ENCODE measurements at regions not wholly inside any gene's neighbourhood (a gene's known extent, or its start where the extent isn't known, plus 50 kb on each side); places are given as distances from the start of the nearest gene placed in this dataset.
"Not testable (repeated sequence)": the region's sequence is repeated elsewhere in the genome, so short reads cannot be mapped to it uniquely, and the experiment has no call there.

DNA sequence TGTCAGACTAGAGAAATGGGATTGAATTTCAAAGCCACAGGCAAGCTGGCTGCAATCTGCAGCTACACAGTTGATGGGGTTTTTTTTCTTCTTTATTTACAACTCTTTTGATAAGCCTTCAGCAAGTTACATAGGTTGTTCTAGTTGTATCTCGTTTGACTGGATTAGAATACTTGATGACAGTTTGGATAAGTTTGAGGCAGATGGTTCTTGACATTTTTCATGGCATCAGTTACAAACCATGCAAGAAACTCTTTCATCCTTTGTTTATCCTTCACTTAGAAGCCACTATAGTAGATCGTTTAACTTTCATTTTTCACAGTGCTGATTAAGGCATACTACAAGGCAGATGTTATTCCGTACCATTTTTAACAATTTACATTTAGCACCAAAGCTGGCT, 238.9 kb downstream of the TOX3 start:
- no peak for DNase-seq

DNA sequence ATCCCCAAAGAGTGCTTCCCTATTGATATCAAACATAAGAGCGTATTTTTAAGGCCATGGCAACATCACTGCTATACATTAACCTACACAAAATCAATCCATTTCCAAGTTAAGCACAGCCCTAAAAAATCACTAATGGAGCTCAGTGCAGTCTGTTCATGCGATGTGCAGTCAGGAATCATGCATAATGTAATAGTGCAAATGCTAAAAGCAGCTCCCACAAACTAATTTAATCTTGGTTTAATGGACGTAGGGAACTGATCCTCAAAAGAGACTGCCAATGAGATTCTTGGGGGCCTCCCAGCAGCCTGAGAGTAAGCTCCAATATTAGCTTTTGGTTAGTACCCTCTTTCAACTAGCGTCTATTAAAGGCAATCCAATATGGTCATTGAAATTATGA, 245.9 kb downstream of the TOX3 start:
- no peak for DNase-seq

DNA sequence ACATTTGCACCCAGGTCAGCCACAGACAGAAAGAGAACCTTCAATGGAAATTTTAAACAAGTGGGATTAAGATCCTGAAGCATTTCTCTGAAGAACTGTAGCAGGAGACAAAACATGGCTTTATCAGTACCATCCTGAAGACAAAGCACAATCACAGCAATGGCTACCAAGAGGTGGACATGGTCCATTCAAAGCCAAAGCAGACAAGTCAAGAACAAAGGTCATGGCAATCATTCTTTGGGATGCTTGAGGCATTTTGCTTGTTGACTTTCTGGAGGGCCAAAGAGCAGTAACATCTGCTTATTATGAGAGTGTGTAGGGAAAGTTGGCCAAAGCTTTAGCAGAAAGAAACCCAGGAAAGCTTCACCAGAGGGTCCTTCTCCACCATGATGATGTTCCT, 248.2 kb downstream of the TOX3 start:
- DNase-seq, result no peak

DNA sequence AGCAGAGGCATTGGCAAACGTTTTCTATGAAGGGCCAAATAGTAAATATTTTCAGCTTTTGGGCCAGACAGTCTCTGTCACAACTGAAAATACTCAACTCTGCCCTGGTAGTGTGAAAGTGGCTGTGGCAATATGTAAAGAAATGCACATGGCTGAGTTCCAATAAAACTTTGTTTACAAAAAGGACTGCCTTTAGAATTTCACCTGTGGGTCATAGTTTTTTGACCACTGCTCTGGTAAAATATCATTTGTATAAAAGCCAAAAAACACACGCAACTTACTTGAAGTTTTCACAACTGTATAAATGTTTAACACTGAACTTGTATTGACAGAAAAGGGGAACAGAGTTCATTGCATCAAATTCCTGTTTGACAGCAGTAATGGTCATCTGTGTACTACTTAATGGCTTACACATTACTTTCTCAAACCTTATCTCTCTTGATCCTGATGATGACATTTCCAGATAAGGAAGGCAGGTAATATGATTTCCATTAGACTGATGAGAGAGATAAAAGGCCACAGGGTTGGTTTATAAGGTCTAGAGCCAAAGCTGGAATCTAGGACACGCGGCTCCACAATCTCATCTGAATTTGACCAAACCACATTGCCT, 250.1 kb downstream of the TOX3 start:
- DNase-seq, result not testable (repeated sequence)

DNA sequence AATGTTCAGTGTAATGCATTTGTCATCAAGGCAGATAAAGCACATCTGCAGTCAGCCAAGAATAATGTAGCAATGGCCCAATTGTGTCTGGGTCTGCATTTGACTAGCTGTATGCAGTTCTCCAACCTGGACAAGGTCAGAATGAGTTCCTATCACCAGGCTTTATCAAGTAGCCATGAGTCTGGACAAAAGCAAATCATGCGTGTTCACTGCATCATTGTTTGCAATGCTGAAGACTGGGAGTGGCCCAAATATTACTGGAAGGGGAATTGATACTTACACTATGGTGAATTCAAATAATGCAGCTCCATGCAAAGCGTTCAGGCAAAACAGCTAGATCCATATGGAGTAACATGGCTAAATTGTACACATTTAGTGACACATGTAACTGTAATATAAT, 250.9 kb downstream of the TOX3 start:
- DNase-seq, result no peak

DNA sequence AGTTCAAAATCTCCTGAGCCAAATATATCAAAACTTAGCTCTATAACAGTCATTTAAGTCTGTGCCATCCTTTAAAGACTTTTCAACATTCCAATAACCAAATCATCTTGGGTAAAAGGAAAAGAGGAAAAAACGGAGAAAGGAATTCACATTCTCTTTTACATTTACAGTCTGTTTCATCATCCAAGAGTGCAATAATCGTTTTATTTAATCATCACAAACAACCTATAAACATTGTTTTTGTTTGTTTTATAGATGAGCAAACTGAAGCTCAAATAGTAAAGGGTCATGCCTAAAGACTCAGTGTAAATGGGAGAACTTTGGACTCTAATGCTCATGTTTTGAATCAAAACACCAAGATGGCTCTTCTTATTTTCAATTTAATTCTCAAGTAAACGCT, 252.3 kb downstream of the TOX3 start:
- no peak for DNase-seq

DNA sequence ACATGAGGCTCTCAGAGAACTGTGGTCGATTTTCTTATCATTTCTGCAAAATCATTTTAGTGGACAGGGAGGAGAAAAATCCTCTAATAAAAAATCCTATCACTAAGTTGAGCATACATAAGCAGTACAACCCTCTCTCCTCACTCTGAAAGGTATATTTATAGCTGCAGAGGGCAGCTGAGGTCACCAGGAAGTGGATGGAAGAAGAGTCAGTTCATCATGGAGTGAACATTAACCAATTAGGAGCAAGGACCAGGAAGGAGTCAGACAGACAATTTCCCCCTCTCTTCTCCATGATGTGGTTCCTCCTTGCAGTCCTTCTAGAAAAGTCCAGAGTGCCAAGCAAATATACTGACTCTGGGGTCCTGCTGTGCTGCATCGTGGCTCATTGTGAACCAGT, 253.7 kb downstream of the TOX3 start:
- no peak for DNase-seq

DNA sequence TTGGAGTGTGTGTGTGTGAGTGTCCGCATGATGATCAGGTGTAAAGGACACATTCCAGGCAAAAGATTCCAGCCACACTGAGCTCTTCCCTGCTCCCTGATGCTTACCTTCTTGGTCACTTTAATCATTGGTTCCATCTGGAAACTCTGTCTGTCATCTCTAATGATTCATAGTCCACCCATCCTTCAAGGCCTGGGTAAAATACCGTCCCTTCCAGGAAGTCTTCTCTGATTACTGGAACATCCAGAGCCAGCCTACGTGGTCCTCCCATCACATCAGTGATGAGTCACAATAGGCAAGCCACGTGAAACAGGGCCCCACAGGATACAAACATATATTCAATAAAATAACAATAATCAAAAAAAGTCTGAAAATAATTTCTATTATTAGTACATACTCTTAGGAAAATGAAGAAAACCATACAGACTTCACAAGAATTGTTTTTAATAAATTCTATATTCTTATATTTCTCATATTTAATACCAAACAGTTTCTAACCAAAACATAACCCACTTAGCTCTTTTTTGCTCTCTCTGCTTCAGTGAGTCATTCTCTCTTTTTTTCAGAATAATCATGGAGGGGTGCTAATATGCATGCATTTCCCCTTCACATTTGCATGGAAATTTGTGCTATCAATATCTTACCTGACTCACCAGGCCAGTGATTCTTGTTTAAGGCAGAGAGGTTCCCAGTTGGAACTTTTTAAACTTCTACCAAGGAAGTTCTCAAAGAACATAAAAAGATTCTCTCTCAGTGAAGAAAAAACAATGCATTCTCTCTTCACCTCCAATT, 263.2 kb downstream of the TOX3 start:
- no peak for DNase-seq

DNA sequence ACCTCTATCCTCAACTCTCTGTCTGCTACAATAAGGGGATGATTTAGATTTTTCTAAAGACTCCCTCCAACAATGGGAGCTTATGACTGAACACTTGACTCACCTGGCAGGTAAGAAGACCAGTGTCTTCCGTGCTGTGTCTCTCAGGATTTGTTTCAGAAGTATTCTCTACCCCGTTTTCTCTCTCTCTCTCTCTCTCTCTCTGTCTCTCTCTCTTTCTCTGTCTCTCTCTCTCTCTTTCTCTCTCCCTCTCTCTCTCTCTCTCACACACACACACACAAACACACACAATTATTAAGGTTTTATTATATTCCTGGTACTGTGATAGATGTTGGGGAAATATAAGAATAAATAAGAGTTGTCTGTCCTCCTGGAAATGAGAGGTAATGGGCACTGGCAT, 263.9 kb downstream of the TOX3 start:
- DNase-seq, result no peak

DNA sequence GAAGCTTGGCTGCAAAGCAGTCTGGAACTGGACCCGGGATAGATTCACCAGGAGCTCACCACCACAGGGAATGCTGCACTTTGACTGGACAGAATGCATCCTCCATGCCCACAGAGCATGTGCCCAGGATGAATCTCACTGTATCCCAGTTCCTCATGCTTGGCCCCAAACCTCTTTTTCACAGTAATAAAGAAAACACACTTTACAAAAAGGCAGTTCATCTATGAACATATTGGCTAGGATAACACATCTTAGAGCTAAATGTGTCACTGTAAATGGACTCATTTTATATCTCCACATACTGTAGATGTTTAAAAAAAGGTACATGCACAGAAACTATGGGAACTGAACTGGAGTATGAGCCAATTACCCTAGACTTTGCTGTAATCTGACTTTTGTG, 266.9 kb downstream of the TOX3 start:
- no peak for DNase-seq

DNA sequence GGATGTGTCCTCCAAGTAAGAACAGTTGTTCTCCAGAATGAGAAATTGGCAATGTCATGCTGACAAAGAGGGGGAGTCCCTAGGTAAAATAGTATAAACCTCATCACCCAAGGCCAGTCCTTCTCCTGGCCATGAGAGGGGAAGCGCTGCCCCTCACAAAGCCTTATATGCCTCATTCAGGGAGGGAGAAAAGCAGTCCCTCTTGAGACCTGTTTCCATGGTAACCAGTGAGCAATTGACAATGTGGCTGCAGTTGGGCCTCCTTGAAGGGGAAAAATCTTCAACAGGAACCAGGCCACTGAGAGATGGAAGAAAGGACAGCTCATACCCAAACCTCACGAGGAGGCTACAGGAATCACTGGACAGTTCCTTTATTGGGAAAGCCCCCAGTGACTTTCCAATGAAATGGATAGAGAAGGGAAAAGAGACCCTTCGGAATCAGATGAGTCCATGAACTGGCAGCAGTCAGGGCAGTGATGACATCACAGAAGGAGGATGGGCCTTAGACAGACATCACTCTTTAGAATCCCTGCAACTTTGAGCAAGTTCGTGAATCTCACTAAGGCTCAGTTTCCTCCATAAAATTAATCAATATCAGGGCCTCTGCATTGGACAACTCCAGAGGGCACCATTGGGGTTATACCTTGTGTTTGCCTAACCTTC, 275.7 kb downstream of the TOX3 start:
- DNase-seq, result no peak

DNA sequence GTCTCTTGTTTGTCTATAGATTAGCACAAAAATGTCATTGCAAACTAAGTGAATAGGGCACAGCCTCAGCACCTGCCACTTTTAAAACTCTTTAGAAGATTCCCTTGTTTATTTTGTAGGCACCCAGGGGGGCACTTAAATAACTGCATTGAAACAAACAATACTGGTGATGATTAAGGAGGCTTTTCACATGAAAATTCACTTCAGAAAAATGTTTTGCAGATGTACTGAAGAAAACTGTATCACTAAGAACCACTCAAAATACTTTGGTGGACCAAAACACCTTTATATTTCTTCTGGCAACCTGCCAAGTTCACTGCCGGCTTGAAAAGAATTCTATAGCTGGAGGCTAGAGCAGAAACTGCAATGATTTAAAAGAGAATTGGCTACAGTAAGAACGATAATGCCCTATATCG, 281.5 kb downstream of the TOX3 start:
- DNase-seq, result no peak

DNA sequence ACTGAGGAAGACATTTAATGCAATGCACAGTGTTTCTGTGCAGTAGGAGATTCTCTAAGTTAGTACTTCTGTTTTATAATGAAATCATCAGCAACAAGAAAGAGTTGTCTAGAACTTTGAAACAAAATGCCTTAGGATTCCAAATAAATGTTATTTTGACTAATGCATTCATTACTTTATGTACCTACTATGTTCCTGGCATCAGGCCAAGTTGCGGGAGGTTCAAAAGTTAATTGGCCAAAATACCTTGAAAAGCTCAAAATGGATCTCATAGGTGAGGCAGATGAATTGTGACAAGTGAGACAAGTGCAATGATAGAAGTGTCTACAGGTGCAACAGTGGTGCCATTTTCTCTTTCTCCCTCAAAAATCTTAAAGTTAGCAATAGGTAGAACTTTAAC, 289.4 kb downstream of the TOX3 start:
- no peak for DNase-seq

DNA sequence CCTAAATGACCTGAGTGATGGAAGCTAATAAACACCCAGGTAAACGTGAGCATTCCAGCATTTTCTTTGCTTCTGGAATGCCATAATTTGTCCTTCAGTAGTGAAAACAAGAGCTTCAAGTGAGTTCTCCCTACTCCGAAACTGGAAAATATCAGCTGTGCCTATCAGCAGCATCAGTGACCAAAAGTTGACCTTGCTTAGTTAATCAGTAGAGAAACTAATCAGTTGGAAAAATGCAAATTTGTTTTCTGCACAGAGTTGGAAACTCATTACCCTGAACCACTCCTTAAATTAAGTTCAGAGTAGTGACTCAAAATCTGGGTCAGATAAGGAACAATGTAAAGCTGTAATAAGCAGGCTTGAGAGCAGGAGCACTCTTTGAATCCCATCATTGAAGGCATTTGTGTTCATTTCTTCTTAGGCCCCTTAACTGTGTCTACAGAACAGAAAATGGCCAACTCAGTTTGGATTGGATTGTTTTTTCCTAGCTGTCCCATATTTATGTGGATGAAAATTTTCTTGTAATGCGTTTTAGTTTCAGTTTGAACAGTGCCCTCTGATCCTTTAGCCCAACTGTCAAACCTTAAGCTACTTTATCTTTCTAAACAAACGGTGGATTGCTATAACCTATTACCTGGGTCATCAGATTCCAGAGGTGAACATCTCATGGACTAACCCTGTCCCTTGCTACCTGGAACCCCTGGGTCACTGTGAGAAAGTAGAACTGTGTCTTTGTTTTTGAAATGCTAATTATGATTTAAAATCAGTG, 290.4 kb downstream of the TOX3 start:
- no peak for DNase-seq

DNA sequence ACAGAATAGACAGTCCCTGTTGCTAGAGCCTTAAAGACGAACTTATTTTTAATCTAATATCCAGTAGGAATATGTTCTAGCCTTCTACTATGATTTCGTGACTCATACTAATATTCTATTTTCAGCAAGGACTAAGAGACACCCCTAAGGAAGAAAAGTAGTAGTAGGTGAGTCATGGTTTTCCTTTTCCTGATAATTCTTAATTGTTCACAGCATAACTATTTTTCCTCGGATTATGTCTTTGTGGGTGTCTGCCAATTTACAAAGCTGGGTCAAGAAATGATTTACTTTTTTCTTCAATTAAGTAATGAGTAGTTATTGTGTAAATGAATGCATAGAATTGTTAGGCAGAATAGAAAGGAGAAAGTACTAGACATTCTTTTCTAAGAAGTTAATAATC, 292.2 kb downstream of the TOX3 start:
- no peak for DNase-seq

DNA sequence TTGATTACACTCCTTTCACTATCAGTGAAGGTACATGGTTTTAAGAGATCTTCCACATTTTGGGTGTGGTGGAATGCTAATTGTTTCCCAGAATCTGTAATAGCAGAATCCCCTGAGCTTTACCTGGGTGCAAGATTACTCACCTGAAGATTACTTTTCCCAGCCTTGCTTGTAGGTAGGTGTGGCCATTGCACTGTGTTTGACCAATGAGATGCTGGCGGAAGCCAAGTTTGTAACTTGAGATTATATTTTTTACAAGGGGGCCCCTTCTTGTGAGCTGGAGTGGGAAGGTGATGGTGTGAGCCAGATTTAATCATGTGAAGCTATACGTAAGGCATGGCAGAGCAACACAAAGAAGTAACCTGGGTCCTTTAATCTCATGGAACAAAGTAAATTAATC, 294.3 kb downstream of the TOX3 start:
- DNase-seq, result no peak

DNA sequence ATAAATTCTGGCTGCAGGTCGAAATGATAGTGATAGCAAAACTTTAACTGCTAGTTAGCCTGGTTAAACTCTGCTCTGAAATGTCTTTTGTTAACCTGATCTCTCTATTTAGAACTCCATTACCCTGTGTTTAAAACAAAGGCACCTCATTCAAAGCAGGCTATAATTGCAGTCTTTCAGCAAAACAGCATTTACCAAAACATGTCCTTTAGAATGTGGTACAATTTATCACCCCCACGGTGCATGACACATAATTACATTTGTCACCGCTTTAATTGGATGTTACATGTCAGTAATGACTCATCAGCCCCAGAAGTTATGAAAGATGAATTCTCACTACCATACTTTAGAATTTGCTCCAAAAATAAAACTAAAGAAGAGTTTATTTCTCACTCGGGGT, 295.4 kb downstream of the TOX3 start:
- no peak for DNase-seq

DNA sequence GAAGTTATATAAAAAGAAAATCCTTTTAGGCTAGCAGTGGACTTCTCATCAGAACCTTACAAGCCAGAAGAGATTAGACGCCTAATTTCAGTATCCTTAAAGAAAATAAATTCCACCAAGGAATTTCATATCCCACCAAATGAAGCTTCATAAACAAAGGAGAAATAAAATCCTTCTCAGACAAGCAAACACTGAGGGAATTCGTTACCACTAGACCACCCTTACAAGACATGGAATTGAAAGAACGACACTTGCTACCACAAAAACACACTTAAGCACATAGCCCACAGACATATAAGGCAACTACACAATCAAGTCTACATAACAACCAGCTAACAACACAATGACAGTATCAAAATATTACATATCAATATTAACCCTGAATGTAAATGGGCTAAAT, 299.2 kb downstream of the TOX3 start:
- no peak for DNase-seq

DNA sequence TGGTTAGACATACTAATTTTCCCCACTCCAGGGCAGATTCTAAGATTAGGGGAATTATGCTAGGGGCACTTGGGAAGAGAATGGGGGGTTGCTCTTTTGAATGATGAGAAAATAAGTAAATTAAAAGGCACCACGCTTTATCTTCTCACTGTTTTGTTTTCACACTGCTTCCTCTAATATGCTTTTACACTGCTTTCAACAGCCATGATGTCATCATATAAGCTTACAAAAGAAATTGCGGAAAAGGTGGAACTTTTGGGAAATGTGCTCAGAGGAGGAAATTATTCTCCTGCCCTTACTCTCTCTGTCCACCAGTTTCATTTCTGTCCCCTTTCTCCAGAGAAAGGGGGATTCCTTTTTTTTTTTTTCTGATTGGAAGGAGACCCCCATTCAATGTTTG, 308.2 kb downstream of the TOX3 start:
- DNase-seq, result no peak

DNA sequence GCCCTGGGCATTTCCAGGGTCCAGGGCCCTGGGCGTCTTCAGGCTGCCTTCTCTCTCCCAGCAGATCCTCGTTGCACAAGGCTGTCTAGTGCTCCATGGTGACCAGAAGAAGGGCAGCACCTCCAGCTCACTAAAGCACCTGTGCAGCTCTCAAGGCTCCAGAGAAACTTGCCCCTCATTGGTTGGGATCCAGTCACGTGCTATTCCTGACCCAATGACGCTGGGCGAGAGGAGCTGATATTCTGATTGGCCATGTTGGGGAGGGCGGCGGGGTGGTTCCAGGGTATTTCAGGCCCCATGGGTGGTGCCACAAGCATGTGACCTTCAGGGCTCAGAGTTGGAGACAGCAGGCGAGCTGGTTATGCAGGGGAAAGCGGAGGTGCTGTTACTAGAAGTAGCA, 309.1 kb downstream of the TOX3 start:
- no peak for DNase-seq

DNA sequence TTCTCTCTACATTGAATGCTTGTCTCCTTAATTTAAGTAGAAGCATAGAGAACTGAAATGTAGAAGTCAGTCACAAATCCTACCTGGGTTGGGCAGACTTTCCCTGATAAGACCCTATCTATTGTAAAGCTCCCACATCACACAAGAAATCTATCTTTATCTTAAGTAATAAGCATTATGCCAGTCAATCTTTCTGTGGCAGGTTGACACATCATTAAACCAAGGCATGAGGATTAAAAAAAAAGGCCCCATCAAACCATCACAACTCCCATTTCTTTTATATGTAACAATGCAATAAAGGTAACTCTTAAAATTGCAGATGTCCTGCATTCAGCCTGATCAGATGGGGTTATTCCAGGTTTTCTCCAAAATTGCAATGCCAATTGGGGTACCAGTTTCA, 311.8 kb downstream of the TOX3 start:
- no peak for DNase-seq

DNA sequence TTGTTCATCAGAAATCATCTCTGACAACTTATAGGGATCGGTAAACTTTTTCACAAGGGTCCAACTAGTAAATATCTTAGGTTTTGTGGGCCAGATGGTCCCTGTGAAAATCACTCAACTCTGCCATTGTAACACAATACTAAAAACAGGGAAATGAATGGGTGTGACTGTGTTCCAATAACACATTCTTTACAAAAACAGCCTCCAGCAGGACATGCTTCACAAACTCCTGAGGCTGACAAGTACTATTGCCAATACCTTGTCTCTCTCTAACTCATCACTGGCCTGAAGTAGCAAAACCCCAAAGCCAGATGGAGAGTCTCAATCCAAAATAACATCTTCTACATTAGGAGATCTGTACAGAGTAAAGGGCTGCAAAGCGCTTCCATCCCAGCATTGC, 312.3 kb downstream of the TOX3 start:
- DNase-seq, result no peak

DNA sequence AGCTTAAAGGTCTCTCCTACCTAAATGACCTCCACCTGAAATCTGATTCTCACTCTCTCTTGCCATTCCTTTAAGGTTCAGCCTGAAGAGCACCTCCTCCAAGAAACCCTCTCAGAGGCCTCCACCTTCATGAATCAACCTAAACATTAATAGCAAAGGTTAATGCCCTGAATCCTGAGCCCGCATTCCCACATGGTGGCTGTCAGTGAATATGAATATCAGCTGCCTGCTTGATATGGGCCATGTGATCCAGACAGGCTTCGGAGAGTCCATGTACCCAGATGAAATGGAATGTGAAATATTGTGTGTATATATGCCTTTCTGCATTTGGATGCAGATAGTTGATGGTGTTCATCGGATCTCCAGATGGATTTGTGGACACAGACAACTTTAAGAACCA, 317.5 kb downstream of the TOX3 start:
- DNase-seq, result no peak

DNA sequence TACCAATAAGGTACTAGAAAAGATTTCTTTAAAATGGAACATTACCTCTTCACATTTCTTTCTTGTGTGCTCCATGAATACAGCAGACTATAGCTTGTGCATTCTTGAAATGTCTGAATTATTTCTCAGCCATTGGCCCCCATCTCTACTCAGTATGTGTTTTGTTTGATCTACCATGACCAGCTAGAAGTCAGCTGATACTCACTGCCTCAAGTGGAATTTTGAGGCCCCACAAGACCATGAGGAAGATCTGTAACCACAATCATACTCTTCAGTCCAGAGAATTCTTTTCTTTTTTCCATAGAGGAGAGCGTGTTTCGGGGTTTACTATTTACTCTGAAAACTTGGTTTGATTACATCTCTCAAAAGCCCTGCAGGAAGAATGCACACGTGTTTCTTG, 319.1 kb downstream of the TOX3 start:
- no peak for DNase-seq
